GM13977 (cell line): ENCODE measurements at regions not wholly inside any gene's neighbourhood (a gene's known extent, or its start where the extent isn't known, plus 50 kb on each side); places are given as distances from the start of the nearest gene placed in this dataset.

Source experiments
- DNase-seq: peaks from one replicate; pipeline ENCODE4 v3.0.0; 2012; ENCODE audit warnings: low spot score
- CTCF ChIP-seq: IDR thresholded peaks from 2 replicates; pipeline ENCODE4 v1.5.1; 2012; ENCODE audit warnings: mild to moderate bottlenecking, control low read depth; ENCODE audit not compliant: insufficient read depth; ENCODE audit errors: extremely low read depth, missing control alignments
- in situ Hi-C: fragments of 300-500 bp; cut with MboI; formaldehyde crosslinking; loops from one replicate; pipeline ENCODE4 v1.12.0; 2022; ENCODE audit warnings: low sequenced_read_pairs, low pct_unique_long_range_greater_than_20kb, mixed read lengths, inconsistent platforms; ENCODE audit not compliant: unreplicated experiment

GRCh38 chr2:39530411-39530866 is 93.4 kb upstream of the MAP4K3 start:
- no peak for DNase-seq
- no peak for TF ChIP-seq CTCF
- in situ Hi-C loops: no loop called here

- no peak for TF ChIP-seq CTCF
- DNase-seq: no peak
- in situ Hi-C loops: no loop called here
Measured at GRCh38 chr2:39531220-39531777, 94.2 kb upstream of the MAP4K3 start.

GRCh38 chr2:39532933-39533332 is 95.8 kb upstream of the MAP4K3 start:
- TF ChIP-seq CTCF: no peak
- no peak for DNase-seq
- in situ Hi-C loops: no loop called here

GRCh38 chr2:39534095-39534711 is 97.1 kb upstream of the MAP4K3 start:
- in situ Hi-C loops: no loop called here
- DNase-seq: no peak
- TF ChIP-seq CTCF: no peak

- no peak for TF ChIP-seq CTCF
- no peak for DNase-seq
- in situ Hi-C loops: no loop called here
Measured at GRCh38 chr2:39535636-39536185, 98.6 kb upstream of the MAP4K3 start.

- no peak for TF ChIP-seq CTCF
- in situ Hi-C loops: no loop called here
- DNase-seq: no peak
Measured at GRCh38 chr2:39537150-39537549, 100.1 kb upstream of the MAP4K3 start.
